ENCODE measurements at regions not wholly inside any gene's neighbourhood (a gene's known extent, or its start where the extent isn't known, plus 50 kb on each side); places are given as distances from the start of the nearest gene placed in this dataset.

DNA sequence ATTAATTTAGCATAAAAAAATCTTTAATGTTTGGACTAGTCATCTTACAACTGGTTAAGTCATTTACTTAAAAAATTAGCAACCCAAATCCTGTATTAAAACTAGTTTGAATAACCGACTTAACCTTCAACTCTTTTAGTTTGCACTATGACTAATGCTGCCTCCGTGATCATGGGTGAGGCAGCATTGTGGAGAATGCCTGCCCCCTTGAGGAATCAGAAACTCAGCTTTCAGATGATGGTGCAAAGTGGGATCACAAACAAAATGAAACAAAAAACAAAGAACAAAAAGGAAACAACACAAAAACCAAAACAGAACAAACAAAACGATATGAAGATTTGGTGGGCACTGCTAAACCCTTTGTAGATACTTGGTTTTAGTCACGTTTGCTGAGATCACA lies 127.0 kb upstream of the PALM2AKAP2 start:
- TF ChIP-seq, protein P1, sequence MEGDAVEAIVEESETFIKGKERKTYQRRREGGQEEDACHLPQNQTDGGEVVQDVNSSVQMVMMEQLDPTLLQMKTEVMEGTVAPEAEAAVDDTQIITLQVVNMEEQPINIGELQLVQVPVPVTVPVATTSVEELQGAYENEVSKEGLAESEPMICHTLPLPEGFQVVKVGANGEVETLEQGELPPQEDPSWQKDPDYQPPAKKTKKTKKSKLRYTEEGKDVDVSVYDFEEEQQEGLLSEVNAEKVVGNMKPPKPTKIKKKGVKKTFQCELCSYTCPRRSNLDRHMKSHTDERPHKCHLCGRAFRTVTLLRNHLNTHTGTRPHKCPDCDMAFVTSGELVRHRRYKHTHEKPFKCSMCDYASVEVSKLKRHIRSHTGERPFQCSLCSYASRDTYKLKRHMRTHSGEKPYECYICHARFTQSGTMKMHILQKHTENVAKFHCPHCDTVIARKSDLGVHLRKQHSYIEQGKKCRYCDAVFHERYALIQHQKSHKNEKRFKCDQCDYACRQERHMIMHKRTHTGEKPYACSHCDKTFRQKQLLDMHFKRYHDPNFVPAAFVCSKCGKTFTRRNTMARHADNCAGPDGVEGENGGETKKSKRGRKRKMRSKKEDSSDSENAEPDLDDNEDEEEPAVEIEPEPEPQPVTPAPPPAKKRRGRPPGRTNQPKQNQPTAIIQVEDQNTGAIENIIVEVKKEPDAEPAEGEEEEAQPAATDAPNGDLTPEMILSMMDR (IDR thresholded peaks at IDR 0.05; ENCODE audit: control extremely low read depth in 1 of 3, insufficient read depth in 1 of 3, low read depth in 1 of 3, low read length in 3 of 3) = peak; percentile 39 to 64 (median 61)
- TF ChIP-seq MAX (IDR thresholded peaks at IDR 0.05) (no peak), EZH2 (IDR thresholded peaks at IDR 0.05; ENCODE audit: low read depth, low read length, severe bottlenecking) (no peak), ZNF274 (IDR thresholded peaks at IDR 0.05; ENCODE audit: borderline replicate concordance, extremely low read depth, low read length) (no peak), POLR2A (IDR thresholded peaks at IDR 0.05; ENCODE audit: control extremely low read depth in 1 of 2, low read depth in 2 of 2, low read length in 2 of 2) (no peak), RFX5 (IDR thresholded peaks at IDR 0.05; ENCODE audit: borderline replicate concordance, low read depth, low read length) (no peak), EGR1 (IDR thresholded peaks at IDR 0.05; ENCODE audit: borderline replicate concordance, low read depth, low read length) (no peak), SP2 (IDR thresholded peaks at IDR 0.05; ENCODE audit: low read length) (no peak), EP300 (IDR thresholded peaks at IDR 0.05; ENCODE audit: borderline replicate concordance in 1 of 2, low read depth in 2 of 2, low read length in 2 of 2) (no peak), CEBPB (IDR thresholded peaks at IDR 0.05; ENCODE audit: low read depth, low read length) (no peak), NRF1 (IDR thresholded peaks at IDR 0.05; ENCODE audit: low read depth, low read length) (no peak)
